ENCODE measurements at regions not wholly inside any gene's neighbourhood (a gene's known extent, or its start where the extent isn't known, plus 50 kb on each side); places are given as distances from the start of the nearest gene placed in this dataset.

DNA sequence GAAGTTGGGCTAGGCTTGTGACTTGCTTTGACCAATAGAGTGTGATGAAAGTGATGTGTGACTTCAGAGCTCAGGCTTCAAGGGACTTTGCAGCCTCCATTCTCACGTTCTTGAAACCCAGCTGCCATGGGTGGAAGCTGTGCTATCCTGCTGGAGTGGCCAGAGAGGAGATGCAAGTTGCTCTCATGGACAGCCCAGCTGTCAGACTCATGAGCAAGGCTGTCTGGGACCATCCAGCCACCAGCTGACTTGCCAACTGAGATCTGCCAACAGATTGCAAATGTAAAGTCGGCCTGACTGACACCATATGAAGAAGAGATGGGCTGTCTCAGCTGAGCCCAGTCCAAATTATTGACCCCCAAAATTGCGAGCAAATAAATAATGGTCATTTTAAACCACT lies 226.4 kb upstream of the CXCR4 start:
- TF ChIP-seq EP300 (IDR thresholded peaks at IDR 0.05), result no peak
- TF ChIP-seq POLR2A (IDR thresholded peaks at IDR 0.05), result no peak
- TF ChIP-seq POLR2AphosphoS5 (IDR thresholded peaks at IDR 0.05), result no peak
- TF ChIP-seq, protein P1, sequence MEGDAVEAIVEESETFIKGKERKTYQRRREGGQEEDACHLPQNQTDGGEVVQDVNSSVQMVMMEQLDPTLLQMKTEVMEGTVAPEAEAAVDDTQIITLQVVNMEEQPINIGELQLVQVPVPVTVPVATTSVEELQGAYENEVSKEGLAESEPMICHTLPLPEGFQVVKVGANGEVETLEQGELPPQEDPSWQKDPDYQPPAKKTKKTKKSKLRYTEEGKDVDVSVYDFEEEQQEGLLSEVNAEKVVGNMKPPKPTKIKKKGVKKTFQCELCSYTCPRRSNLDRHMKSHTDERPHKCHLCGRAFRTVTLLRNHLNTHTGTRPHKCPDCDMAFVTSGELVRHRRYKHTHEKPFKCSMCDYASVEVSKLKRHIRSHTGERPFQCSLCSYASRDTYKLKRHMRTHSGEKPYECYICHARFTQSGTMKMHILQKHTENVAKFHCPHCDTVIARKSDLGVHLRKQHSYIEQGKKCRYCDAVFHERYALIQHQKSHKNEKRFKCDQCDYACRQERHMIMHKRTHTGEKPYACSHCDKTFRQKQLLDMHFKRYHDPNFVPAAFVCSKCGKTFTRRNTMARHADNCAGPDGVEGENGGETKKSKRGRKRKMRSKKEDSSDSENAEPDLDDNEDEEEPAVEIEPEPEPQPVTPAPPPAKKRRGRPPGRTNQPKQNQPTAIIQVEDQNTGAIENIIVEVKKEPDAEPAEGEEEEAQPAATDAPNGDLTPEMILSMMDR (IDR thresholded peaks at IDR 0.05), result no peak
- no peaks in the 10 kb centered on the region for H3K4me1 ChIP-seq
- WGBS, 2 donors, result 83 to 89% methylated on average over 3 of the region's 3 CpGs

DNA sequence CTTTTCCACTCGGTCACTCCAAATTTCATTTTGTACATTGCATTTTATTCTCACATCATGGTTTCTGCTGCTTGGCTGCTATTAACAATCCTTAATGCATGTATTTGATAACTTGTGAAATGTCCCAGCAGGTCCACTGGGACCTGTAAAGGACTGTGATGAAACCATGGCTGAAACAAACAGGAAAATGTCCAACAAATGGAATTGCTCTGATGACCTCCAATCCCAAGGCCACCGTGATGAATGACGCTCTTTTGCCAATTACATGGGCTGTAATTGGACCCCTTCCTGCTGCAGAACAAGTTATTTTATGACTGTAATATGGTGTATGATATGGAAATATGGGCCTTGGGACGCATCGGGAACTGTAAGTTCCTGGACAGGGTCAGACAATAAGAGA lies 224.2 kb upstream of the CXCR4 start:
- no peak overlapping the region for H3K27ac ChIP-seq
- H3K4me1 ChIP-seq, result no peaks in the 10 kb centered on the region
- DNase-seq, result no peak
- TF ChIP-seq, protein P1 (IDR thresholded peaks at IDR 0.05), result no peak
- TF ChIP-seq POLR2A (IDR thresholded peaks at IDR 0.05), result no peak
- TF ChIP-seq POLR2AphosphoS5 (IDR thresholded peaks at IDR 0.05), result no peak
- TF ChIP-seq EP300 (IDR thresholded peaks at IDR 0.05), result no peak
- intact Hi-C loops (cut with DNase I), result no loop called here
- no peaks in the 10 kb centered on the region for H3K9me3 ChIP-seq
- no peaks in the 10 kb centered on the region for H3K27me3 ChIP-seq
- 76 to 86% methylated on average over 5 of the region's 5 CpGs for WGBS, 2 donors
- H3K36me3 ChIP-seq, result no peaks in the 10 kb centered on the region
- no peak overlapping the region for H3K4me3 ChIP-seq

More for the DNA sequence above, 226.4 kb upstream of the CXCR4 start:
- no peaks in the 10 kb centered on the region for H3K9me3 ChIP-seq
- H3K27me3 ChIP-seq, result no peaks in the 10 kb centered on the region
- intact Hi-C loops (cut with DNase I), result no loop called here
- H3K36me3 ChIP-seq, result no peaks in the 10 kb centered on the region
- no peak overlapping the region for H3K4me3 ChIP-seq
- H3K27ac ChIP-seq, result no peak overlapping the region
- no peak for DNase-seq

DNA sequence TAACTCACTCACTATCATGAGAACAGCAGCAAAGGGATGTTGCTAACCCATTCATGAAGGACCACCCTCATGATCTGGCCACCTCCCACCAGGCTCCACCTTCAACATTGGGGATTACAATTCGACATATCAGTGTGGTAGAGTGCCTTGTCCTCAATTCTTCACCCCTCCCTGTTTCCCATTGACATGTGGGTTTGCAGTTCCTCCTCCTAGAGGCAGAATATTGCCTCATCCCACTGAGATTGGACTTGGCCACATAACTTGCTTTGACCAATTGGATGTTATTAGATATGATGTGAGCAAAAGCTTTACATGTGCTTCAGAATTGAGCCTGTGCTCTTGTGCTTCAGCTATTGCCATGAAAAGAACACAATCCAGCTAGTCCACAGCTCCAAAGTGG lies 217.0 kb upstream of the CXCR4 start:
- Histone ChIP-seq H3K27ac (no peak overlapping the region), H3K27me3 (no peaks in the 10 kb centered on the region), H3K4me1 (no peaks in the 10 kb centered on the region), H3K4me3 (no peak overlapping the region), H3K36me3 (no peaks in the 10 kb centered on the region), H3K9me3 (no peaks in the 10 kb centered on the region)
- no peak for DNase-seq
- intact Hi-C loops (cut with DNase I), result no loop called here
- TF ChIP-seq POLR2AphosphoS5 (IDR thresholded peaks at IDR 0.05) (no peak), POLR2A (IDR thresholded peaks at IDR 0.05) (no peak), EP300 (IDR thresholded peaks at IDR 0.05) (no peak)
- TF ChIP-seq, protein P1 (IDR thresholded peaks at IDR 0.05), result no peak
- 30 to 67% methylated on average over 1 of the region's 1 CpG for WGBS, 2 donors

DNA sequence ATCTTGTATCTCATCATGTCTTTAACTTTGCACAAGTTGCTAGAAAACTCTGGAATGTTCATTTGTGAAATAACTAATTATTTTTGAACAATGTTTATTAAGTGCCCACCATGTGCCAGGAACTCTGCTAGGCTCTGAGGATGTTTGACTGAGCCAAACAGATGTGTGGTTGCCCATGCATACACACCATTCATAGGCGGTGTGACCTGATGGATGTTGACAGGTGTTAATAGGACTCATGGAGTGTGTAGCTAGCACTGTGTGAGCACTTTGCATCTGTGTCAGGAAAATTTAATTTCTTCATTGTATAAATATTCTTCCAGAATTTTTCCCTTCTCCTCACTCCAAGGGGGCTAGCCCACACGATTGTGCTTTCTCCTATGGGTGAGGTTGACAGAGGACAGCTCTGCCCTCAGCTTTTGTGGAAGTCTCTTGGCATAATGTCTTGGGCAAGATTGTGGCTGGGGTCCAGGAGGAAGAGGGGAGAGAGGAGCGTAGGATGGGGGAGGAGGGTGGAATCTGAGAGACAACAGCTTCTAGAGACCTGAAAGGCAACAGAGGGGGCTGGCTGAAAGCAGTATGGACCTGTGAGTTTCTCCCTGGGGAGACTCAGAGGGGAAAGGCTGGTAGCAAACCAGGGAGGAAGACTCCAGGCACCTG lies 214.6 kb upstream of the CXCR4 start:
- intact Hi-C loops (cut with DNase I), result no loop called here
- WGBS, 2 donors, result 67 to 82% methylated on average over 3 of the region's 3 CpGs
- no peaks in the 10 kb centered on the region for H3K9me3 ChIP-seq

More for the DNA sequence above, 214.6 kb upstream of the CXCR4 start:
- H3K27me3 ChIP-seq, result no peaks in the 10 kb centered on the region
- H3K4me3 ChIP-seq, result no peak overlapping the region
- no peak for DNase-seq
- no peaks in the 10 kb centered on the region for H3K4me1 ChIP-seq
- no peaks in the 10 kb centered on the region for H3K36me3 ChIP-seq
- TF ChIP-seq POLR2AphosphoS5 (IDR thresholded peaks at IDR 0.05) (no peak), POLR2A (IDR thresholded peaks at IDR 0.05) (no peak)
- TF ChIP-seq, protein P1 (IDR thresholded peaks at IDR 0.05), result no peak
- H3K27ac ChIP-seq, result no peak overlapping the region
